OCI-LY1 (cell line): ENCODE measurements at regions not wholly inside any gene's neighbourhood (a gene's known extent, or its start where the extent isn't known, plus 50 kb on each side); places are given as distances from the start of the nearest gene placed in this dataset.

Source experiments
- H2AFZ ChIP-seq: fragments of 200-600 bp; sonication (generic), shearing (Covaris generic); 2 replicates; pipeline ENCODE4 v1.6.0; 2014; ENCODE audit warnings: antibody characterized with exemption, mild to moderate bottlenecking, low read length
- H3F3A ChIP-seq: fragments of 200-600 bp; sonication (generic), shearing (Covaris generic); 2 replicates; pipeline ENCODE4 v1.6.0; 2014; ENCODE audit warnings: mild to moderate bottlenecking, antibody characterized with exemption, low read length, moderate library complexity; ENCODE audit not compliant: insufficient read depth
- H3K27ac ChIP-seq: fragments of 200-600 bp; sonication (generic); 2 replicates; pipeline ENCODE4 v1.5.1; 2014; ENCODE audit warnings: low read length, mixed run types, mild to moderate bottlenecking, low read depth; ENCODE audit not compliant: poor library complexity, severe bottlenecking
- H3K27me3 ChIP-seq: fragments of 200-600 bp; sonication (generic); 2 replicates; pipeline ENCODE4 v1.6.0; 2014; ENCODE audit warnings: antibody characterized with exemption, mild to moderate bottlenecking, low read length, moderate library complexity; ENCODE audit not compliant: insufficient read depth
- H3K36me3 ChIP-seq: fragments of 200-600 bp; sonication (generic); 2 replicates; pipeline ENCODE4 v1.6.1; 2014; ENCODE audit warnings: mild to moderate bottlenecking, antibody characterized with exemption, low read length, moderate library complexity, mixed read lengths; ENCODE audit not compliant: insufficient read depth
- H3K4me1 ChIP-seq: fragments of 200-600 bp; sonication (generic); 2 replicates; pipeline ENCODE4 v1.5.1; 2014; ENCODE audit warnings: mild to moderate bottlenecking, low read length, moderate library complexity; ENCODE audit not compliant: insufficient read depth, severe bottlenecking
- H3K4me2 ChIP-seq: fragments of 200-600 bp; sonication (generic), shearing (Covaris generic); 2 replicates; pipeline ENCODE4 v1.6.1; 2014; ENCODE audit warnings: low read length
- H3K4me3 ChIP-seq: fragments of 200-600 bp; sonication (generic); 2 replicates; pipeline ENCODE4 v1.5.1; 2014; ENCODE audit warnings: low read length, low read depth, mild to moderate bottlenecking, mixed read lengths; ENCODE audit not compliant: poor library complexity, severe bottlenecking
- H3K79me2 ChIP-seq: fragments of 200-600 bp; shearing (Covaris generic); 2 replicates; pipeline ENCODE4 v1.6.1; 2016; ENCODE audit warnings: mixed run types, low read length, mixed read lengths; ENCODE audit not compliant: insufficient read depth
- H3K9ac ChIP-seq: fragments of 200-600 bp; sonication (generic), shearing (Covaris generic); 2 replicates; pipeline ENCODE4 v1.6.1; 2014; ENCODE audit warnings: mild to moderate bottlenecking, low read length, mixed read lengths
- H3K9me2 ChIP-seq: fragments of 200-600 bp; sonication (generic), shearing (Covaris generic); 2 replicates; pipeline ENCODE4 v1.6.1; 2014; ENCODE audit warnings: low read depth, mild to moderate bottlenecking, low read length, mixed read lengths
- H3K9me3 ChIP-seq: fragments of 200-600 bp; shearing (Covaris generic); 2 replicates; pipeline ENCODE4 v1.6.1; 2014; ENCODE audit warnings: low read length, mixed read lengths
- H4K20me1 ChIP-seq: fragments of 200-600 bp; sonication (generic), shearing (Covaris generic); 2 replicates; pipeline ENCODE4 v1.6.0; 2016; ENCODE audit warnings: mild to moderate bottlenecking, low read length; ENCODE audit not compliant: insufficient read depth
- EZH2 ChIP-seq: fragments of 200-600 bp; sonication (generic), shearing (Covaris generic); IDR thresholded peaks from 2 replicates; pipeline ENCODE4 v1.8.0; 2017; ENCODE audit warnings: borderline replicate concordance, mixed run types, mild to moderate bottlenecking, antibody characterized with exemption, low read length, moderate library complexity, mixed read lengths
- TF ChIP-seq, protein P1 (sequence below): fragments of 200-600 bp; sonication (generic), shearing (Covaris generic); IDR thresholded peaks from 2 replicates; pipeline ENCODE4 v1.5.1; 2017; ENCODE audit warnings: mild to moderate bottlenecking, antibody characterized with exemption, low read length, moderate library complexity, mixed read lengths

DNA sequence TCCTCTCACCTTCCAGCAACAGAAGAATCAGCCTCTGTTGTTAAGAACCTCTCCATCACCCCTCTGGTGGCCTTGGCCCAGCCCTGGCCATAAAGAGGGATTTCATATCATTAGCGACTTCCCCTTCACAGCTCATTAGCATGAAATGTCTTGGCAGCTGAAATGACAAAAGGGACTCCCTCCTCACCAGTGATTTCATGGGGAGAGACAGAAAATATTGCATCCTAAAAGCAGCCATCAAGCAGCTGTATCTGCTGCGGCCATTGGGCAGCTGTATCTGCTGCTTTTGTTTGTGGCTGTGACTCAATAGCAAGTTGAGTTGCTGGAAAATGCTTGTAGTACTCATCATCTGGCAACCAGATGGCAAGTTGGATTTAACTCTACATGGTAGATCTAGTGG lies 105.9 kb upstream of the RMDN2 start:
- peaks cover 5% of the 10 kb centered on the region for H3K4me1 ChIP-seq
- H3K27me3 ChIP-seq = no peaks in the 10 kb centered on the region; the same call in 1 of the 2 replicates
- H3K36me3 ChIP-seq = no peaks in the 10 kb centered on the region
- H3K27ac ChIP-seq = no peak overlapping the region
- no peak for TF ChIP-seq EZH2
- TF ChIP-seq, protein P1, sequence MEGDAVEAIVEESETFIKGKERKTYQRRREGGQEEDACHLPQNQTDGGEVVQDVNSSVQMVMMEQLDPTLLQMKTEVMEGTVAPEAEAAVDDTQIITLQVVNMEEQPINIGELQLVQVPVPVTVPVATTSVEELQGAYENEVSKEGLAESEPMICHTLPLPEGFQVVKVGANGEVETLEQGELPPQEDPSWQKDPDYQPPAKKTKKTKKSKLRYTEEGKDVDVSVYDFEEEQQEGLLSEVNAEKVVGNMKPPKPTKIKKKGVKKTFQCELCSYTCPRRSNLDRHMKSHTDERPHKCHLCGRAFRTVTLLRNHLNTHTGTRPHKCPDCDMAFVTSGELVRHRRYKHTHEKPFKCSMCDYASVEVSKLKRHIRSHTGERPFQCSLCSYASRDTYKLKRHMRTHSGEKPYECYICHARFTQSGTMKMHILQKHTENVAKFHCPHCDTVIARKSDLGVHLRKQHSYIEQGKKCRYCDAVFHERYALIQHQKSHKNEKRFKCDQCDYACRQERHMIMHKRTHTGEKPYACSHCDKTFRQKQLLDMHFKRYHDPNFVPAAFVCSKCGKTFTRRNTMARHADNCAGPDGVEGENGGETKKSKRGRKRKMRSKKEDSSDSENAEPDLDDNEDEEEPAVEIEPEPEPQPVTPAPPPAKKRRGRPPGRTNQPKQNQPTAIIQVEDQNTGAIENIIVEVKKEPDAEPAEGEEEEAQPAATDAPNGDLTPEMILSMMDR = no peak
- no peaks in the 10 kb centered on the region for H3K79me2 ChIP-seq
- no peaks in the 10 kb centered on the region for H3F3A ChIP-seq
- H3K4me2 ChIP-seq = no peak overlapping the region
- H3K9me3 ChIP-seq = no peaks in the 10 kb centered on the region
- H2AFZ ChIP-seq = no peak overlapping the region
- H3K9ac ChIP-seq = no peak overlapping the region
- H3K4me3 ChIP-seq = no peak overlapping the region
- no peaks in the 10 kb centered on the region for H4K20me1 ChIP-seq
- H3K9me2 ChIP-seq = no peaks in the 10 kb centered on the region

DNA sequence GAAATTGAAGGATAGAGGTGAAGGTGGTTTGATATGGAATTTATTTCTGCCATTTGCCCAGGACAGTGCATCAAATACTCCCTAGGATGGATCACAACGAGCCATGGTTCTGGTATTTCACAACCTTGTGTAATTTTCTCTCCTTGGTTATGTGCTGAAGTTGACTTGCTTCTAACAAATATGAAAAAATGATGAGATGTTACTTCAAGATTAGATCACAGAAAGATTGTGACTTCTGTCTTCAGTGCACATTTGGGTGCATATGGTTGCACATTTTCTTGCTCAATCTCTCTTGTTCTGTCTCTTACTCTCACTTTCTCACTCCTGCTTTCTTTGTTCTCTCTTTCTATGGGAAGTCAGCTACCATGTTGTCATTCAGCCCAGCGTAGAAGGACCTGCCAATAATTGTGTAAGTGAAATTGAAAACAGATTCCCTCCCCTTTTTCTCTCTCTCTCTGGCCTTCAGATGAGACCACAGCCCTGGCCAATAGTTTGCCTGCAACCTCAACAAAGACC lies 104.6 kb upstream of the RMDN2 start:
- no peaks in the 10 kb centered on the region for H3K79me2 ChIP-seq
- no peaks in the 10 kb centered on the region for H4K20me1 ChIP-seq
- no peaks in the 10 kb centered on the region; the same call in 1 of the 2 replicates for H3K27me3 ChIP-seq
- H3K9me3 ChIP-seq = no peaks in the 10 kb centered on the region
- no peak overlapping the region for H3K27ac ChIP-seq
- H2AFZ ChIP-seq = no peak overlapping the region
- no peaks in the 10 kb centered on the region for H3K36me3 ChIP-seq
- H3K9me2 ChIP-seq = no peaks in the 10 kb centered on the region
- H3K9ac ChIP-seq = no peak overlapping the region
- H3K4me3 ChIP-seq = no peak overlapping the region
- peaks cover 5% of the 10 kb centered on the region for H3K4me1 ChIP-seq
- TF ChIP-seq EZH2 = no peak
- TF ChIP-seq, protein P1 = no peak
- H3F3A ChIP-seq = no peaks in the 10 kb centered on the region
- no peak overlapping the region for H3K4me2 ChIP-seq

DNA sequence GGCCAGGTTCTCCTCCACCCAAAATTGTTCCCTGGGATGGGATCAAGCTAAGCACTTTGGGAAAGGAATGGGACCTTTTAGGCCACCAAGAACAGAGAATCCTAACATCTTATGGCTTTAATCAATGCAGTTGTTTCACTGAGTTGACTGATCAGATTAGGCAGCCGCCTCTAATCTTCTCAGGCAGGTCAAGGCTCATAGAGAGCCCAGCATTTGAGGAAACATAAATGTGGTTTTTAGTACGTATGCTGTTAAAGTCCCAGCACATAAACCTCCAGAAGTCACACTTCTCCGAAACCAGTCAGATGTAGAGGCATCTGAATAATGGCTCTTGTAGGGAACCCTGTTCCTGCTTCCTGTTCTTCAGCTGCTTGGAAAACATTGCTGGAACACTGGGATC lies 99.5 kb upstream of the RMDN2 start:
- Histone ChIP-seq H2AFZ (no peak overlapping the region), H3K79me2 (no peaks in the 10 kb centered on the region), H3K9me2 (no peaks in the 10 kb centered on the region), H3K4me1 (peaks cover 5% of the 10 kb centered on the region), H3K36me3 (no peaks in the 10 kb centered on the region), H3K9ac (no peak overlapping the region), H3K4me3 (no peak overlapping the region), H3F3A (no peaks in the 10 kb centered on the region), H3K27ac (no peak overlapping the region), H3K27me3 (no peaks in the 10 kb centered on the region), H3K4me2 (no peak overlapping the region), H4K20me1 (no peaks in the 10 kb centered on the region), H3K9me3 (no peaks in the 10 kb centered on the region)
- TF ChIP-seq, protein P1 = no peak
- no peak for TF ChIP-seq EZH2
